Dermis microvascular lymphatic vessel endothelial cell (primary cell): ENCODE measurements at regions not wholly inside any gene's neighbourhood (a gene's known extent, or its start where the extent isn't known, plus 50 kb on each side); places are given as distances from the start of the nearest gene placed in this dataset.
A peak's percentile ranks its signal among the peaks of the same experiment; 100 is the strongest.
"Not testable (repeated sequence)": the region's sequence is repeated elsewhere in the genome, so short reads cannot be mapped to it uniquely, and the experiment has no call there.

ENCODE experiments used
- DNase-seq, 2 donors: peaks; one replicate each; pipeline versions ENCODE4 v3.0.0 to v3.0.0-alpha.2; 2010; ENCODE audit warnings: low read depth in 2 of 2

GRCh38 chr9:124177522-124177921 is 80.2 kb upstream of the NEK6 start:
- not testable (repeated sequence) for DNase-seq

GRCh38 chr9:124179196-124180071 is 78.3 kb upstream of the NEK6 start:
- no peak for DNase-seq

GRCh38 chr9:124180557-124180956 is 77.2 kb upstream of the NEK6 start:
- DNase-seq = peak in 1 of 2 donors; percentile 29

GRCh38 chr9:124182741-124183140 is 75.0 kb upstream of the NEK6 start:
- no peak for DNase-seq

GRCh38 chr9:124183772-124184171 is 74.0 kb upstream of the NEK6 start:
- DNase-seq = no peak

GRCh38 chr9:124185413-124185812 is 72.3 kb upstream of the NEK6 start:
- no peak for DNase-seq

- DNase-seq = no peak
Measured at GRCh38 chr9:124187311-124187710, 70.4 kb upstream of the NEK6 start.

GRCh38 chr9:124188331-124189110 is 69.2 kb upstream of the NEK6 start:
- no peak for DNase-seq

GRCh38 chr9:124190761-124191160 is 67.0 kb upstream of the NEK6 start:
- DNase-seq = no peak

GRCh38 chr9:124191691-124192395 is 65.9 kb upstream of the NEK6 start:
- DNase-seq = no peak

- DNase-seq = no peak
Measured at GRCh38 chr9:124196814-124197176, 61.0 kb upstream of the NEK6 start.

GRCh38 chr9:124197177-124198095 is 60.3 kb upstream of the NEK6 start:
- DNase-seq = no peak

GRCh38 chr9:124198331-124198730 is 59.4 kb upstream of the NEK6 start:
- DNase-seq = no peak

- no peak for DNase-seq
Measured at GRCh38 chr9:124198948-124199347, 58.8 kb upstream of the NEK6 start.

- no peak for DNase-seq
Measured at GRCh38 chr9:124199474-124199873, 58.3 kb upstream of the NEK6 start.

GRCh38 chr9:124202447-124202971 is 55.2 kb upstream of the NEK6 start:
- DNase-seq = no peak

GRCh38 chr9:124205686-124206352 is 51.9 kb upstream of the NEK6 start:
- DNase-seq = no peak

- DNase-seq = no peak
Measured at GRCh38 chr9:124206391-124206790, 51.4 kb upstream of the NEK6 start.
